ENCODE measurements at regions not wholly inside any gene's neighbourhood (a gene's known extent, or its start where the extent isn't known, plus 50 kb on each side); places are given as distances from the start of the nearest gene placed in this dataset.

GRCh38 chr1:208314431-208314830, 70.2 kb upstream of the PLXNA2 start:
- no peak for TF ChIP-seq CTCF (tag by site-specific recombination; IDR thresholded peaks at IDR 0.05)
- TF ChIP-seq ZNF155 (tag by site-specific recombination; IDR thresholded peaks at IDR 0.05): no peak
- TF ChIP-seq PBX3 (CRISPR knock-in tag; IDR thresholded peaks at IDR 0.05): no peak
- no peak for TF ChIP-seq ZNF558 (tag by site-specific recombination; IDR thresholded peaks at IDR 0.05)
- TF ChIP-seq ZNF10 (tag by site-specific recombination; IDR thresholded peaks at IDR 0.05): no peak
- no peak for TF ChIP-seq ZBTB21 (tag by site-specific recombination; IDR thresholded peaks at IDR 0.05)
- no peak for TF ChIP-seq KLF1 (tag by site-specific recombination; IDR thresholded peaks at IDR 0.05)
- TF ChIP-seq ZNF660 (tag by site-specific recombination; IDR thresholded peaks at IDR 0.05): no peak
- no peak for TF ChIP-seq ZNF624 (tag by site-specific recombination; IDR thresholded peaks at IDR 0.05)
- TF ChIP-seq ZBTB49 (tag by site-specific recombination; IDR thresholded peaks at IDR 0.05; ENCODE audit: low read depth): no peak
- TF ChIP-seq ZNF121 (tag by site-specific recombination; IDR thresholded peaks at IDR 0.05): no peak
